HG03565 (cell line): ENCODE measurements at regions not wholly inside any gene's neighbourhood (a gene's known extent, or its start where the extent isn't known, plus 50 kb on each side); places are given as distances from the start of the nearest gene placed in this dataset.
"Not testable (repeated sequence)": the region's sequence is repeated elsewhere in the genome, so short reads cannot be mapped to it uniquely, and the experiment has no call there.

ENCODE experiments used
- ATAC-seq: cut with Tn5 transposase; IDR thresholded peaks from one replicate; pipeline ENCODE4 v1.9.1; 2021; ENCODE audit warnings: mild to moderate bottlenecking, moderate library complexity; ENCODE audit not compliant: unreplicated experiment

DNA sequence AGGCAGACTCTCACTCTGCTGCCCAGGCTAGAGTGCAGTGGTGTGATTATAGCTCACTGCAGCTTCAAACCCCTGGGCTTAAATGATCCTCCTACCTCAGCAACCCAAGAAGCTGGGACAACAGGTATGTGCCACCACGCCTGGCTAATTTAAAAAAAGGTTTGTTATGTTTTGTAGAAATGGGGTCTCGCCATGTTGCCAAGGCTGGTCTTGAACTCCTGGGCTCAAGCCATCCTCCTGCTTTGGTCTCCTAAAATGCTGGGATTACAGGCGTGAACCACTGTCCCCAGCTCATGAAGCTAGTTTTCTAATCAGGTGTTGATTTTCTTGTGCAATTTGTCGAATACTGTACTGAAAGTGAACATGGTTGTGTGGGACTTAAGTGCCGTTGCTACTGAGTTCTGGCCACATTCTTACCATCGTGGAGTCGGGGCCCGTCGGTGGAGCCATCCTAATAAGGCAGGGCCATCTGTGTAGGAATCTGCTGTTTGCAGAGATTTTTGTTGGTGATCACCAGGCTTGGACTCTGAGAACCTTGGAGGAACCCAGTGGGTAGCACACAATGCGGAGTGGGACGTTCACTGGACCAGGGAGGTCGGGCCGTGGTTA lies 193.2 kb downstream of the GOLGA6L6 start:
- ATAC-seq, result no peak

- no peak for ATAC-seq
Observed at GRCh38 chr15:20346082-20346805, 195.4 kb downstream of the GOLGA6L6 start.

DNA sequence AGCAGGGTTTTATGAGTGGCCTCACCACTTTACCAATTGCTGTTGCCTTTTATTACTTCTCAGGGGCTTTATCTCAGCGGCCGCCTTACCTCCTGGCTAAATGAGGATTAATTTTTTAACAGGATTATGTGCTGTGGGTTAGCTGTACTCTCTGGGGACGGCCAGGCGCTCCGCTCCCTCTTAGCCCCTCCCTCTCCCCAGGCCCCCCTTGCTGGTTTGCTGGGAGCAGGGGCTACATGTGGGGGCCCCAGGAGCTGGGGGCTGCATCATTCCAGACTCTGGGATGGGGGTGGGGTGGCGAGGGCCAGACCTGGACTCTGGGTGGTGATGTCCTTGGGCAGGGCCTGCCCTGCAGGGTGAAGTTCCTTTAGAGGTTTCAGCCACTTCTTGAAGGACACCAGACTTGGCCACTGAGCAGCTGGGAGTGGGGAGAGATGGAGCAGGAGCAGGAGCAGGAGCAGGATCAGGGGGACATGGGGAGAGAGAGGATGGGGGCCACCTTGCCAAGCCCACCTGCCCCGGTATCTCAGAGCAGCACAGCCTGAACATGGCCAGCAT lies 196.1 kb downstream of the GOLGA6L6 start:
- no peak for ATAC-seq

DNA sequence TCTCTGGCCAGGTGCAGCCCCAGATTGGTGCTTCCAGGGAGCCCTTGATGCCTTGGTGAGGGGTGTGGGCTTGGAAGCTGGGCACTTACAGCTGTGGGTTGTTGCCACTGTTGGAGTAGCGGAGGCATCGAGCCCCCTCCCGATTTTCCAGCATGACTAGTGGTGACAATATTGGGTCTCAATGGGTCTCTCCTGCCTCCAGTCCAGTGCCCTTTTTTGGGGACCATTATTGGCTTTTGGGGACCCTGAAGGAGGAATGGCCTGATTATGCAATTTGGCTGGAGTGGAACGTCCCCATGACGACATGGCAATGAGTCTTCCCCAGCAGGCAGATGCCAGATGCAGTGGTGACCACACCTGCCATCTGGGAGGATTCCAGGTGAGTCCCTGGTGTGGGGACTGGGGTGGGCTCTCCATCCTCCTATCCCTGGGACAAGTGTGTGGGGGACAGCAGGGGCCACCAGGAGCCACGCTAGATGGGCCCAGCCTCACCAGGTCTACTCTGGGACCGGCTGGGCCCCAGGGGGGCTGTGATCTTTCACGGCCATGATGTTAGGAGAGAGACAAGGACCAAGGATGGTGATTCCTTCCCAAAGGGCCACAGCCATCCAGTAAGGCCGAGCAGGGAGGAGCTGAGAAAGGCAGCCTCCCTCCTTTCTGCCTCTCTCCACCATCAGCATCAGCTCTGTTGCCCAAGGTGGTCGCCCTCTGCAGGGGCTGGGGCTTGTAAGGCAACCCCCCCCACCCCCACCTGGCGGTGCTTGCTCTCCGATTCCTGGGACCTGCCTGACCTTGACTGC lies 196.8 kb downstream of the GOLGA6L6 start:
- no peak for ATAC-seq

- ATAC-seq, result not testable (repeated sequence)
Observed at GRCh38 chr15:20343395-20344211, 198.0 kb downstream of the GOLGA6L6 start.

DNA sequence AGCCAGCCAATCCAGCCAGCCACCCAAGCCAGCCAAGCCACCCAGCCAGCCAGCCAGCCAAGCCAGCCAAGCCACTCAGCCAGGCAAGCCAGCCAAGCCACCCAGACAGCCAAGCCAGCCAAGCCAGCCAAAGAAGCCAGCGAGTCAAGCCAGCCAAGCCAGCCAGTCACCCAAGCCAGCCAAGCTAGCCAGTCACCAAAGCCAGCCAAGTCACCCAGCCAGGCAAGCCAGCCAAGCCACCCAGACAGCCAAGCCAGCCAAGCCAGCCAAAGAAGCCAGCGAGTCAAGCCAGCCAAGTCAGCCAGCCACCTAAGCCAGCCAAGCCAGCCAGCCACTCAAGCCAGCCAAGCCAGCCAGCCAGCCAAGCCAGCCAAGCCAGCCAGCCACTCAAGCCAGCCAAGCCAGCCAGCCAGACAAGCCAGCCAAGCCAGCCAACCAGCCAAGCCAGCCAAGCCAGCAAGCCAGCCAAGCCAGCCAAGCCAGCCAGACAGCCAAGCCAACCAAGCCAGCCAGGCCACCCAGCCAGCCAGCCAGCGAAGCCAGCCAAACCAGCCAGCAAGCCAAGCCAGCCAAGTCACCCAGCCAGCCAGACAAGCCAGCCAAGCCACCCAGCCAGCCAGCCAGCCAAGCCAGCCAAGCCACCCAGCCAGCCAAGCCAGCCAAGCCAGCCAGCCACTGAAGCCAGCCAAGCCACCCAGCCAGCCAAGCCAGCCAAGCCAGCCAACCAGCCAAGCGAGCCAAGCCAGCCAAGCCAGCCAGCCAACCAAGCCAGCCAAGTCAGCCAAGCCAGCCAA lies 198.8 kb downstream of the GOLGA6L6 start:
- ATAC-seq, result not testable (repeated sequence)

DNA sequence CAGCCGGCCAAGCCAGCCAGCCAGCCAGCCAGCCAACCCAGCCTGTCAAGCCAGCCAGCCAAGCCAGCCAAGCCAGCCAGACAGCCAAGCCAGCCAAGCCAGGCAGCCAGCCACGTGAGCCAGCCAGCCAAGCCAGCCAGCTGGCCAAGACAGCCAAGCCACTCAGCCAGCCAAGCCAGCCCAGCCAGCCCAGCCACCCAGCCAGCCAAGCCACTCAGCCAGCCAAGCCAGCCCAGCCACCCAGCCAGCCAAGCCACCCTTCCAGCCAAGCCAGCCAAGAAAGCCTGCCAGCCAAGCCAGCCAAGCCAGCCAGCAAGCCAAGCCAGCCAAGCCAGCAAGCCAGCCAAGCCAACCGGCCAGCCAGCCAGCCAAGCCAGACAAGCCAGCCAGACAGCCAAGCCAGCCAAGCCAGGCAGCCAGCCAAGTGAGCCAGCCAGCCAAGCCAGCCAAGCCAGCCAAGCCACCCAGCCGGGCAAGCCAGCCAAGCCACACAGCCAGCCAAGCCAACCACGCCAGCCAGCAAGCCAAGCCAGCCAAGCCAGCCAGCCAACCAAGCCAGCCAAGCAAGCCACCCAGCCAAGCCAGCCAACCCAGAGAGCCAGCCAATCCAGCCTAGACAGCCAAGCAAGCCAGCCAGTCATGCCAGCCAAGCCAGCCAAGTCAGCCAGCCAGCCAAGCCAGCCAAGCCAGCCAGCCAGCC lies 199.5 kb downstream of the GOLGA6L6 start:
- no peak for ATAC-seq

GRCh38 chr15:20340931-20341661 lies 200.5 kb downstream of the GOLGA6L6 start:
- ATAC-seq, result no peak

GRCh38 chr15:20340331-20340811 lies 201.2 kb downstream of the GOLGA6L6 start:
- ATAC-seq, result no peak

GRCh38 chr15:20339086-20339791 lies 202.4 kb downstream of the GOLGA6L6 start:
- ATAC-seq, result not testable (repeated sequence)

GRCh38 chr15:20338671-20339070 lies 202.9 kb downstream of the GOLGA6L6 start:
- ATAC-seq, result not testable (repeated sequence)

DNA sequence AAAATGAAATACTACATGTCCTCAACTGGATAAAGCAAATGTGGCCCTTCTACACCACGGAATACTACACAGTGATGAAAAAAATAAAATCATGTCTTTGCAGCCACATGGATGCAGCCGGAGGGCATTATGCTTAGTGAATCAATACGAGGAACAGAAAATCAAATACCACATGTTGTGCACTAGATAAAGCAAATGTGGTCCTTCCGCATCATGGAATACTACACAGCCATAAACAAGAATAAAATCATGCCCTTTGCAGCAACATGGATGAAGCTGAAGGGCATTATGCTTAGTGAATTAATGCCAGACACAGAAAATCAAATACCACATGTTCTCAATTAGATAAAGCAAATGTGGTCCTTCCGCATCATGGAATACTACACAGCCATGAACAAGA lies 204.4 kb downstream of the GOLGA6L6 start:
- ATAC-seq, result not testable (repeated sequence)

DNA sequence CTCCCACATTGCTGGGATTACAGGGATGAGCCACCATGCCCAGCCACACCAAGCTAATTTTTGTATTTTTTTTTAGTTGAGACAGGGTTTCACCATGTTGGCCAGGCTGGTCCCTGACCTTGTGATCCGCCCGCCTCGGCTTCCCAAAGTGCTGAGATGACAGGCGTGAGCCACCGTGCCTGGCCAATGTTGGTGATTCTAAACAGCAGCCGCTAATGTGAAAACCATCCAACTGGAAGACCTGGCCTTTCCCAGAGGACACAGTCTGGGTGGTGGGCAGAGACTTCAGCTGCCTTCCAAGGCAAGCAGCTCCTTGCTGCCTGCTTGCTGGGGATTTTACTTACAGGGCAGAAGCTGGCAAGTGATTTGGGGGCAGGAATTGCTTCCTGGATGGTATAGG lies 207.1 kb downstream of the GOLGA6L6 start:
- not testable (repeated sequence) for ATAC-seq

- not testable (repeated sequence) for ATAC-seq
Observed at GRCh38 chr15:20325751-20326150, 215.8 kb downstream of the GOLGA6L6 start.

DNA sequence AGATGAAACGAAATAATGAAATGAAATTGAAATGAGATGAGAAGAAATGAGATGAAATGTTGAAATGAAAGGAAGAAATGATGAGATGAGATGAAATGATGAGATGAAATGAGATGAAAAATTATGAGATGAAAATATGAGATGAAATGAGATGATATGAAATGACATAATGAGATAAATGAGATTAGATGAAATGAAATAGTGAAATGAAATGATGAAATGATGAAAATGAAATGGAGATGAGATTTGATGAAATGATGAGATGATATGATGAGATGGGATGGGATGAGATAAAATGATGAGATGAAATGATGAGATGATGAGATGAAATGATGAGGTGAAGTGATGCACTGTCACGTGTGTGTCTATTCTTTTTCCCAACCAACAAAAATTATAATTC lies 224.5 kb downstream of the GOLGA6L6 start:
- ATAC-seq, result not testable (repeated sequence)

DNA sequence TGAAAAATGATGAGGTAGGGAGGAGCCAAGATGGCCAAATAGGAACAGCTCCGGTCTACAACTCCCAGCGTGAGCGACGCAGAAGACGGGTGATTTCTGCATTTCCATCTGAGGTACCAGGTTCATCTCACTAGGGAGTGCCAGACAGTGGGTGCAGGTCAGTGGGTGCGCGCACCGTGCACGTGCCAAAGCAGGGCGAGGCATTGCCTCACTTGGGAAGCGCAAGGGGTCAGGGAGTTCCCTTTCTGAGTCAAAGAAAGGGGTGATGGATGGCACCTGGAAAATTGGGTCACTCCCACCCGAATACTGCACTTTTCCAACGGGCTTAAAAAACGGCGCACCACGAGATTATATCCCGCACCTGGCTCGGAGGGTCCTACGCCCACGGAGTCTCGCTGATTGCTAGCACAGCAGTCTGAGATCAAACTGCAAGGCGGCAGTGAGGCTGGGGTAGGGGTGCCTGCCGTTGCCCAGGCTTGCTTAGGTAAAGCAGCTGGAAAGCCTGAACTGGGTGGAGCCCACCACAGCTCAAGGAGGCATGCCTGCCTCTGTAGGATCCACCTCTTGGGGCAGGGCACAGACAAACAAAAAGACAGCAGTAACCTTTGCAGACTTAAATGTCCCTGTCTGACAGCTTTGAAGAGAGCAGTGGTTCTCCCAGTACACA lies 230.5 kb downstream of the GOLGA6L6 start:
- ATAC-seq, result not testable (repeated sequence)

- no peak for ATAC-seq
Observed at GRCh38 chr15:20310603-20311002, 231.0 kb downstream of the GOLGA6L6 start.
